Transverse colon (tissue), 4 donors: ENCODE measurements at regions not wholly inside any gene's neighbourhood (a gene's known extent, or its start where the extent isn't known, plus 50 kb on each side); places are given as distances from the start of the nearest gene placed in this dataset.
A peak's percentile ranks its signal among the peaks of the same experiment; 100 is the strongest.

ENCODE experiments used
- DNase-seq: peaks from one replicate; pipeline ENCODE4 v3.0.0-alpha.2; 2019
- H3K27ac ChIP-seq, 4 donors: fragments of 200-600 bp; sonication (generic); 2 replicates each; pipeline ENCODE4 v1.5.1; 2016 to 2018; ENCODE audit warnings: inconsistent platforms in 4 of 4
- H3K27me3 ChIP-seq: fragments of 200-600 bp; sonication (generic); 2 replicates; pipeline ENCODE4 v1.5.1; 2017; ENCODE audit warnings: inconsistent platforms
- H3K36me3 ChIP-seq, 4 donors: fragments of 200-600 bp; sonication (generic); 2 replicates each; pipeline ENCODE4 v1.5.1; 2017 to 2019; ENCODE audit warnings: inconsistent platforms in 4 of 4
- H3K4me1 ChIP-seq, 4 donors: fragments of 200-600 bp; sonication (generic); 2 replicates each; pipeline ENCODE4 v1.5.1; 2017 to 2020; ENCODE audit warnings: inconsistent platforms in 4 of 4
- H3K4me3 ChIP-seq, 4 donors: fragments of 200-600 bp; sonication (generic); 1 replicate in 1 of 4; 2 replicates in 3 of 4; pipeline versions ENCODE4 v1.5.1 to v1.6.1; 2017 to 2019; ENCODE audit warnings: inconsistent platforms in 4 of 4
- H3K9me3 ChIP-seq, 2 donors: fragments of 200-600 bp; sonication (generic); 2 replicates each; pipeline ENCODE4 v1.5.1; 2017 to 2019; ENCODE audit warnings: inconsistent platforms in 2 of 2
- CTCF ChIP-seq, 5 experiments: fragments of 200-600 bp in 3 of 5; fragments of 450-650 bp in 2 of 5; sonication (generic) in 3 of 5; IDR thresholded peaks; 1 replicate in 2 of 5; 2 replicates in 3 of 5; pipeline ENCODE4 v1.5.1; 2016 to 2017; ENCODE audit warnings: antibody characterized with exemption in 5 of 5, inconsistent platforms in 3 of 5, mild to moderate bottlenecking in 2 of 5, moderate library complexity in 1 of 5
- EP300 ChIP-seq: sonication (generic); formaldehyde crosslinking; IDR thresholded peaks from one replicate; pipeline ENCODE4 v1.6.1; 2017; ENCODE audit warnings: antibody characterized with exemption, low read depth
- POLR2A ChIP-seq: fragments of 450-650 bp; IDR thresholded peaks from one replicate; pipeline ENCODE4 v1.6.1; 2016; ENCODE audit warnings: antibody characterized with exemption, mild to moderate bottlenecking, moderate library complexity
- POLR2AphosphoS5 ChIP-seq, 3 donors: sonication (generic); formaldehyde crosslinking; IDR thresholded peaks; one replicate each; pipeline ENCODE4 v1.6.1; 2016; ENCODE audit warnings: antibody characterized with exemption in 3 of 3
- WGBS, 2 donors: methylation state at CpG; one replicate each; pipeline ENCODE4 v1.1.5; 2018; ENCODE audit warnings: low coverage in 1 of 2; 5-methylcytosine and 5-hydroxymethylcytosine counted together
- in situ Hi-C, 4 donors: fragments of 200-750 bp; cut with MboI; loops; one replicate each; pipeline versions ENCODE4 v1.15.0 to v1.15.1; 2017; ENCODE audit warnings: low sequenced_read_pairs in 3 of 4, low pct_ligation_motif_present in 1 of 4, low pct_unique_long_range_greater_than_20kb in 1 of 4
- intact Hi-C: fragments of 100-400 bp; cut with DNase I; formaldehyde crosslinking; loops from one replicate; pipeline ENCODE4 v1.15.1; 2023; ENCODE audit warnings: low total_unique reads

GRCh38 chr11:8822469-8822868 is 88.5 kb upstream of the AKIP1 start:
- WGBS, 2 donors, result 74 to 80% methylated on average over 5 to 6 of the region's 6 CpGs
- intact Hi-C loops, result no loop called here
- Histone ChIP-seq H3K9me3 (no peaks in the 10 kb centered on the region), H3K36me3 (no peaks in the 10 kb centered on the region), H3K27me3 (no peaks in the 10 kb centered on the region), H3K4me3 (no peak overlapping the region), H3K4me1 (peaks cover 0 to 11% (median 0%) of the 10 kb centered on the region in 4 donors), H3K27ac (no peak overlapping the region)
- no peak for TF ChIP-seq POLR2A
- no peak for TF ChIP-seq CTCF (IDR thresholded peaks at IDR 0.05)
- no peak for TF ChIP-seq POLR2AphosphoS5 (IDR thresholded peaks at IDR 0.05)
- no peak for TF ChIP-seq EP300
- DNase-seq, result no peak
- in situ Hi-C loops, result no loop called here

- TF ChIP-seq POLR2AphosphoS5 (IDR thresholded peaks at IDR 0.05), result no peak
- TF ChIP-seq POLR2A, result no peak
- TF ChIP-seq EP300, result no peak
- TF ChIP-seq CTCF (IDR thresholded peaks at IDR 0.05), result no peak
- H3K9me3 ChIP-seq, result no peaks in the 10 kb centered on the region
- 55 to 65% methylated on average over 2 of the region's 2 CpGs for WGBS, 2 donors
- DNase-seq, result no peak
- H3K27me3 ChIP-seq, result no peaks in the 10 kb centered on the region
- intact Hi-C loops (no loop called here), in situ Hi-C loops (no loop called here)
- no peak overlapping the region for H3K27ac ChIP-seq
- H3K36me3 ChIP-seq, result no peaks in the 10 kb centered on the region
- no peak overlapping the region for H3K4me3 ChIP-seq
- peaks cover 0 to 11% (median 0%) of the 10 kb centered on the region in 4 donors for H3K4me1 ChIP-seq
Observed at GRCh38 chr11:8823174-8823742, 87.7 kb upstream of the AKIP1 start.

GRCh38 chr11:8826139-8826786 is 84.7 kb upstream of the AKIP1 start:
- Histone ChIP-seq H3K9me3 (no peaks in the 10 kb centered on the region), H3K4me3 (no peak overlapping the region), H3K36me3 (no peaks in the 10 kb centered on the region), H3K27ac (peak overlapping the region; percentile 44 to 61 (median 54)), H3K27me3 (no peaks in the 10 kb centered on the region), H3K4me1 (peaks cover 0 to 11% (median 0%) of the 10 kb centered on the region in 4 donors)
- WGBS, 2 donors, result 69 to 71% methylated on average over 4 to 6 of the region's 6 CpGs
- in situ Hi-C loops (no loop called here), intact Hi-C loops (no loop called here)
- DNase-seq, result no peak
- TF ChIP-seq POLR2AphosphoS5 (IDR thresholded peaks at IDR 0.05), result no peak
- TF ChIP-seq CTCF (IDR thresholded peaks at IDR 0.05), result no peak
- TF ChIP-seq POLR2A, result no peak
- TF ChIP-seq EP300, result no peak

GRCh38 chr11:8826901-8827560 is 84.0 kb upstream of the AKIP1 start:
- TF ChIP-seq POLR2AphosphoS5 (IDR thresholded peaks at IDR 0.05) (no peak), CTCF (IDR thresholded peaks at IDR 0.05) (no peak), EP300 (no peak), POLR2A (no peak)
- WGBS, 2 donors, result 49 to 70% methylated on average over 3 to 6 of the region's 6 CpGs
- H3K36me3 ChIP-seq, result no peaks in the 10 kb centered on the region
- H3K9me3 ChIP-seq, result no peaks in the 10 kb centered on the region
- in situ Hi-C loops (no loop called here), intact Hi-C loops (no loop called here)
- no peak overlapping the region for H3K4me3 ChIP-seq
- no peak for DNase-seq
- H3K27ac ChIP-seq, result peak overlapping the region; percentile 44 to 61 (median 54)
- H3K27me3 ChIP-seq, result no peaks in the 10 kb centered on the region
- H3K4me1 ChIP-seq, result peaks cover 0 to 11% (median 0%) of the 10 kb centered on the region in 4 donors
